Tibial nerve (tissue), 4 donors: ENCODE measurements at regions not wholly inside any gene's neighbourhood (a gene's known extent, or its start where the extent isn't known, plus 50 kb on each side); places are given as distances from the start of the nearest gene placed in this dataset.

Experiments used
- DNase-seq, 2 donors: peaks; one replicate each; pipeline ENCODE4 v3.0.0-alpha.2; 2019; ENCODE audit warnings: low spot score in 2 of 2
- H3K27ac ChIP-seq, 4 donors: fragments of 200-600 bp; sonication (generic) in 3 of 4; one replicate each; pipeline ENCODE4 v1.5.1; 2017 to 2019; ENCODE audit warnings: mild to moderate bottlenecking in 1 of 4
- H3K27me3 ChIP-seq, 2 donors: fragments of 200-600 bp; sonication (generic) in 1 of 2; one replicate each; pipeline versions ENCODE4 v1.5.1 to v1.6.0; 2017 to 2019
- H3K36me3 ChIP-seq, 3 donors: fragments of 200-600 bp; sonication (generic); one replicate each; pipeline ENCODE4 v1.5.1; 2018 to 2019
- H3K4me1 ChIP-seq, 4 donors: fragments of 200-600 bp; sonication (generic) in 3 of 4; one replicate each; pipeline ENCODE4 v1.5.1; 2017 to 2019
- H3K4me3 ChIP-seq, 4 donors: fragments of 200-600 bp; sonication (generic) in 3 of 4; one replicate each; pipeline ENCODE4 v1.5.1; 2017 to 2019; ENCODE audit warnings: mild to moderate bottlenecking in 1 of 4, moderate library complexity in 1 of 4
- H3K9me3 ChIP-seq, 4 donors: fragments of 200-600 bp; sonication (generic) in 3 of 4; one replicate each; pipeline ENCODE4 v1.5.1; 2017 to 2019
- EP300 ChIP-seq, 2 donors: sonication (generic); formaldehyde crosslinking; IDR thresholded peaks; one replicate each; pipeline ENCODE4 v1.6.1; 2017; ENCODE audit warnings: antibody characterized with exemption in 2 of 2, mild to moderate bottlenecking in 1 of 2
- POLR2A ChIP-seq, 2 donors: fragments of 450-650 bp; IDR thresholded peaks; one replicate each; pipeline ENCODE4 v1.6.1; 2017; ENCODE audit warnings: antibody characterized with exemption in 2 of 2, mild to moderate bottlenecking in 2 of 2, moderate library complexity in 2 of 2
- WGBS, 2 donors: methylation state at CpG; one replicate each; pipeline ENCODE4 v1.1.5; 2018; 5-methylcytosine and 5-hydroxymethylcytosine counted together
- TF ChIP-seq, protein P1 (sequence below), 5 experiments: fragments of 200-600 bp in 3 of 5; fragments of 450-650 bp in 2 of 5; sonication (generic) in 3 of 5; IDR thresholded peaks; one replicate each; pipeline ENCODE4 v1.5.1; 2016 to 2019; ENCODE audit warnings: antibody characterized with exemption in 5 of 5, mild to moderate bottlenecking in 3 of 5, moderate library complexity in 2 of 5

DNA sequence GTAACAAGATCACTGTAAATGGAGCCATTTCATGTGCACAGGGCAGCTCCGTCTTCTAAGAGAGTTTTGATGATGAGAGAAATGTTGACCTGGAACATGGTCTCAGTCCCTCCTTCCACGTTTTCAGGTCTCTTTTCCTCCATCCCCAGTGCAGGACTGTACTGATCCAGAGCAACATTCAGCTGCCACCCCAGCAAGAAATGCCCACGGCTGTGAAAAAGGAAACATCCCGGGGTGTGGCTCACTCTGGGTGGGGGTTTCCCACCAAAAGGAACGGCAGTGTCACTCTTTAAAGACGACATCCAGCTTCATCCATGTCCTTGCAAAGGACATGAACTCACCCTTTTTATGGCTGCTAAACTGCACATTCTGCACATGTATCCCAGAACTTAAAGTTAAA lies 92.6 kb downstream of the ERMARD start:
- H3K27ac ChIP-seq: no peak overlapping the region
- peaks cover 0 to 10% of the 10 kb centered on the region in 2 donors for H3K27me3 ChIP-seq
- H3K36me3 ChIP-seq: no peaks in the 10 kb centered on the region
- no peak for DNase-seq
- H3K4me1 ChIP-seq: no peaks in the 10 kb centered on the region
- no peak for TF ChIP-seq EP300 (IDR thresholded peaks at IDR 0.05)
- TF ChIP-seq, protein P1, sequence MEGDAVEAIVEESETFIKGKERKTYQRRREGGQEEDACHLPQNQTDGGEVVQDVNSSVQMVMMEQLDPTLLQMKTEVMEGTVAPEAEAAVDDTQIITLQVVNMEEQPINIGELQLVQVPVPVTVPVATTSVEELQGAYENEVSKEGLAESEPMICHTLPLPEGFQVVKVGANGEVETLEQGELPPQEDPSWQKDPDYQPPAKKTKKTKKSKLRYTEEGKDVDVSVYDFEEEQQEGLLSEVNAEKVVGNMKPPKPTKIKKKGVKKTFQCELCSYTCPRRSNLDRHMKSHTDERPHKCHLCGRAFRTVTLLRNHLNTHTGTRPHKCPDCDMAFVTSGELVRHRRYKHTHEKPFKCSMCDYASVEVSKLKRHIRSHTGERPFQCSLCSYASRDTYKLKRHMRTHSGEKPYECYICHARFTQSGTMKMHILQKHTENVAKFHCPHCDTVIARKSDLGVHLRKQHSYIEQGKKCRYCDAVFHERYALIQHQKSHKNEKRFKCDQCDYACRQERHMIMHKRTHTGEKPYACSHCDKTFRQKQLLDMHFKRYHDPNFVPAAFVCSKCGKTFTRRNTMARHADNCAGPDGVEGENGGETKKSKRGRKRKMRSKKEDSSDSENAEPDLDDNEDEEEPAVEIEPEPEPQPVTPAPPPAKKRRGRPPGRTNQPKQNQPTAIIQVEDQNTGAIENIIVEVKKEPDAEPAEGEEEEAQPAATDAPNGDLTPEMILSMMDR (IDR thresholded peaks at IDR 0.05): no peak
- no peaks in the 10 kb centered on the region for H3K9me3 ChIP-seq
- WGBS, 2 donors: 67 to 70% methylated on average over 6 of the region's 6 CpGs
- H3K4me3 ChIP-seq: no peak overlapping the region

DNA sequence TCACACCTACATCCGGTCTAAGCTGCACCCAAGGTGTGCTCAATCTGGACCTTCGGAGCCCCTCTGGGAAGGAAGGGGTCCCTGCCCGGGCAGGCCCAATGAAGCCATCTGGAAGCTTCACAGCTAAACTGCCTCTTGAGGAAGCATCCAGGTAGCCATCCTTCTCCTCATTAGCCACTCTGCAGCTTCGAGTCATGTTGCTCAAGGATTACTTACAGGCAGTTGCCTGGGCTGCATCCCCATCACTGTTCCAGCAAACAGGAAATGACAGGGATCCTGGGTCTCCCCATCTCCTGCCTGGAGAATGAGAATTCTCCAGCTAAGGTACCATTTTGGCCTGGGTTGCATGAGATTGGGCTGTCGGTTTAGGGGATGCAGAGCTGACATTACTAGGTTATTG lies 91.7 kb downstream of the ERMARD start:
- Histone ChIP-seq H3K36me3 (no peaks in the 10 kb centered on the region), H3K27ac (no peak overlapping the region), H3K4me1 (no peaks in the 10 kb centered on the region), H3K9me3 (no peaks in the 10 kb centered on the region), H3K27me3 (peaks cover 0 to 11% of the 10 kb centered on the region in 2 donors), H3K4me3 (no peak overlapping the region)
- TF ChIP-seq, protein P1 (IDR thresholded peaks at IDR 0.05): no peak
- TF ChIP-seq EP300 (IDR thresholded peaks at IDR 0.05): no peak
- TF ChIP-seq POLR2A (IDR thresholded peaks at IDR 0.05): no peak
- 78 to 83% methylated on average over 5 of the region's 5 CpGs for WGBS, 2 donors
- no peak for DNase-seq

DNA sequence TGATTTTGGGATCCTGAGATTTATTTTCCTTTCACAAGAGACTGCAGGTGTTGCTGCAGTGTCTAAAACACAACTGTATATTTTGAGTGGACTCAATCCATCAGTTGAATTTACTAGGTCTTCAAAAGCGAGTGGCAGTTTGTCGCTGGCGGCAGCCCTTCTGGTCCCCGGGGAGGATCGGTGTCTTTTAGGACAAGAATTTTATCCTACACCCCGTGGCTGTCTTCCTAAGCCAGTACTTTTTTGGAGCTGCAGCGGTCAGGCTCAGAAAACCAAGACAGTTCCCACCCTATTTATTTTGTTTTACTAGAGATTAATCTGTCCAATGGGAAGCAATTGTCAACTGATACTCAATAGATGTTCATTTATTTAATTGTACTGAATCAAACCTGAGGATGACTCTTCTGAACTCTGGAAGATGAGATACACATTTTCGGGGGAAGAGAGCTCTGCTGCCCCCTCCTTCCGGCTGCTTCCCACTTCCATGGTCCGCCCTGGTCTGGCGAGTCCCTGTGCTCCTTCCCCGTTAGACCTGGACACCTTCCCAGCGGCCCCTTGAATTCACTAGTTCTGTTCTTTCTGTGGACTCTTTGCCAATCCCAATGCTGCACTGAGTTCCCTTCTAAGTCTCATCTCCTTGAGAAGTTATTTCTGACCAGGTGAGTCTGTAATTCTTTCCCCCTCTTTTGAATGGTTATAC lies 90.6 kb downstream of the ERMARD start:
- TF ChIP-seq EP300 (IDR thresholded peaks at IDR 0.05): no peak
- TF ChIP-seq, protein P1 (IDR thresholded peaks at IDR 0.05): no peak
- TF ChIP-seq POLR2A (IDR thresholded peaks at IDR 0.05): no peak
- no peak for DNase-seq
- H3K27ac ChIP-seq: no peak overlapping the region
- no peaks in the 10 kb centered on the region for H3K9me3 ChIP-seq
- 84 to 86% methylated on average over 13 of the region's 13 CpGs for WGBS, 2 donors
- H3K4me3 ChIP-seq: no peak overlapping the region
- no peaks in the 10 kb centered on the region for H3K4me1 ChIP-seq
- no peaks in the 10 kb centered on the region for H3K36me3 ChIP-seq
- H3K27me3 ChIP-seq: peaks cover 0 to 19% of the 10 kb centered on the region in 2 donors

DNA sequence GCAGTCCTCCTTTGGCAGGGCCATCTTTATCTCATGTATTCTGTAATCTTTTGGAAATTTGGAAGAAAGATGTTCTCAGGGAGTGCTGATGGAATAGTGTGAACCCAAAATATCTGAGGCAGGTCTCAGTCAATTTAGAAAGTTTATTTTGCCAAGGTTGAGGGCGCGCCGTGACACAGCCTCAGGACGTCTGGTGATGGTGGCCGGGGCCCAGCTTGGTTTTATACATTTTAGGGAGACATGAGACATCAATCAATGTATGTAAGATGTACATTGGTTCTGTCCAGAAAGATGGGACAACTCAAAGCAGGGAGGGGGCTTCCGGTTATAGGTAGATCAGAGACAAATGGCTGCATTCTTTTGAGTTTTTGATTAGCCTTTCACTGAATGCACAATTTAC lies 89.8 kb downstream of the ERMARD start:
- H3K36me3 ChIP-seq: no peaks in the 10 kb centered on the region
- no peak for TF ChIP-seq POLR2A (IDR thresholded peaks at IDR 0.05)
- no peak overlapping the region for H3K27ac ChIP-seq
- DNase-seq: no peak
- H3K4me3 ChIP-seq: no peak overlapping the region
- no peaks in the 10 kb centered on the region for H3K4me1 ChIP-seq
- H3K27me3 ChIP-seq: peaks cover 0 to 19% of the 10 kb centered on the region in 2 donors
- no peaks in the 10 kb centered on the region for H3K9me3 ChIP-seq
- WGBS, 2 donors: 81 to 91% methylated on average over 6 of the region's 6 CpGs

DNA sequence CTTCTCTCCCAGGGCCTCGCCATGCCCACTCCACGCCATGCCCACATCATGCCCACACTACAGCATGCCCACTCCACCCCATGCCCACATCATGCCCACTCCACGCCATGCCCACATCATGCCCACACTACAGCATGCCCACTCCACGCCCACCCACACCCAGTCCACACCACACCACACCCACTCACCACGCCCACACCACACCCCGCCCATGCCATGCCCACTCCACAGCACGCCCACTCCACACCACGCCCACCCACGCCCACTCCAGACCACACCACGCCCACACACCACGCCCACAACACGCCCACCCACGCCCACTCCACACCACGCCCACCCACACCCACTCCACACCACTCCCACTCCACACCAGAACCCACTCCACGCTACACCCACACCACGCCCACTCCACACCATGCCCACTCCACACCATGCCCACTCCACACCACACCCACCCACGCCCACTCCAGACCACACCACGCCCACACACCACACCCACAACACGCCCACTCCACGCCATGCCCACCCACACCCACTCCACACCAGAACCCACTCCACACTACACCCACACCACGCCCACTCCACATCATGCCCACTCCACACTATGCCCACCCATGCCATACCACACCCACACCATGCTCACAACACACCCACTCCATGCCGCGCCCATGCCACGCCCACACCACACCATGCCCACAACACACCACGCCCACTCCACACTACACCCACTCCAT lies 88.6 kb downstream of the ERMARD start:
- DNase-seq: no peak
- peaks cover 0 to 24% of the 10 kb centered on the region in 2 donors for H3K27me3 ChIP-seq
- H3K36me3 ChIP-seq: no peaks in the 10 kb centered on the region
- H3K4me3 ChIP-seq: no peak overlapping the region
- no peak for TF ChIP-seq EP300 (IDR thresholded peaks at IDR 0.05)
- TF ChIP-seq POLR2A (IDR thresholded peaks at IDR 0.05): no peak
- TF ChIP-seq, protein P1 (IDR thresholded peaks at IDR 0.05): no peak
- H3K4me1 ChIP-seq: no peaks in the 10 kb centered on the region
- H3K27ac ChIP-seq: no peak overlapping the region
- 90 to 93% methylated on average over 25 of the region's 25 CpGs for WGBS, 2 donors
- no peaks in the 10 kb centered on the region for H3K9me3 ChIP-seq
